Heart right ventricle (tissue), 16 donors: ENCODE measurements at regions not wholly inside any gene's neighbourhood (a gene's known extent, or its start where the extent isn't known, plus 50 kb on each side); places are given as distances from the start of the nearest gene placed in this dataset.

ENCODE experiments used
- ATAC-seq, 8 donors: fragments of 200-7000 bp; cut with Tn5 transposase; one replicate each; pipeline ENCODE4 v1.9.1; 2020; ENCODE audit warnings: mild to moderate bottlenecking in 8 of 8, moderate library complexity in 8 of 8, moderate number of reproducible peaks in 1 of 8
- DNase-seq, 2 donors: peaks; one replicate each; pipeline ENCODE4 v3.0.0-alpha.2; 2020
- H3K27ac ChIP-seq, 10 donors: fragments of 200-600 bp; sonication (generic) in 2 of 10; one replicate each; pipeline versions ENCODE4 v1.5.0 to v1.8.0; 2020 to 2022; ENCODE audit warnings: mild to moderate bottlenecking in 3 of 10
- H3K27me3 ChIP-seq, 7 donors: fragments of 200-600 bp; one replicate each; pipeline ENCODE4 v1.8.0; 2021 to 2022; ENCODE audit warnings: mild to moderate bottlenecking in 2 of 7
- H3K36me3 ChIP-seq, 9 donors: fragments of 200-600 bp; sonication (generic) in 1 of 9; one replicate each; pipeline versions ENCODE4 v1.5.0 to v1.8.0; 2020 to 2022; ENCODE audit warnings: mild to moderate bottlenecking in 2 of 9
- H3K4me1 ChIP-seq, 9 donors: fragments of 200-600 bp; sonication (generic) in 1 of 9; one replicate each; pipeline versions ENCODE4 v1.5.0 to v1.8.0; 2020 to 2022; ENCODE audit warnings: mild to moderate bottlenecking in 4 of 9
- H3K4me3 ChIP-seq, 10 donors: fragments of 200-600 bp; sonication (generic) in 2 of 10; one replicate each; pipeline versions ENCODE4 v1.5.0 to v1.8.0; 2020 to 2022; ENCODE audit warnings: mild to moderate bottlenecking in 7 of 10, moderate library complexity in 2 of 10
- H3K9me3 ChIP-seq, 11 donors: fragments of 200-600 bp in 10 of 11; sonication (generic) in 2 of 11; one replicate each; pipeline versions ENCODE4 v1.5.0 to v1.8.0; 2013 to 2022; ENCODE audit warnings: mild to moderate bottlenecking in 2 of 11, control low read depth in 1 of 11, moderate library complexity in 1 of 11
- WGBS, 2 donors: extraction: QIAGEN DNeasy Blood & Tissue Kit; methylation state at CpG; one replicate each; pipeline ENCODE4 v1.1.7; 2013; ENCODE audit warnings: inconsistent platforms in 1 of 2; 5-methylcytosine and 5-hydroxymethylcytosine counted together
- intact Hi-C, 10 donors: fragments of 100-400 bp; cut with DNase I; formaldehyde crosslinking; loops; one replicate each; pipeline versions ENCODE4 v1.11.1 to v1.14.2; 2022
- TF ChIP-seq, protein P1 (sequence below), 9 donors: fragments of 200-600 bp; sonication (generic) in 2 of 9; IDR thresholded peaks; one replicate each; pipeline versions ENCODE4 v1.5.0 to v1.8.0; 2021 to 2022; ENCODE audit warnings: antibody characterized with exemption in 9 of 9, mild to moderate bottlenecking in 5 of 9, moderate library complexity in 1 of 9
- donor health status: Arrhythmogenic right ventricular cardiomyopathy.
- donor health status: ischemic (EF 13 %, LVEDD 7.1; RV severe dilation, severe dysfunction).
- donor health status: healthy with polysubstance abuse.
- donor health status: DM: no; HTN: yes; CAD: no.
- donor health status: DM: no; HTN: no; CAD: no.
- donor health status: ischemic (EF 25% LVEDD 6.9; RV normal size, moderate dysfunction).
- donor health status: ischemic (EF 25% LVEDD 5.7; RV mildly dilated, moderate dysfunction).
- donor health status: healthy.
- donor health status: DM: yes; HTN: yes; CAD: no.
- donor health status: Ischemic cardiomyopathy.
- donor health status: ischemic (EF 35%, LVEDD 5.7; RV mildly dilated, moderate dysfunction).
- donor health status: nonischemic (EF 11% LVEDD 7.7; RV severe dilation, severe dysfunction).
- donor health status: DM: yes; HTN: yes; CAD: no.
- donor health status: PGD.
- donor health status: ischemic (EF 29% LVEDD 5.4; RV normal size, mild dysfunction).
- donor health status: nonischemic (EF 23%, LVEDD 6.1; RV moderate dilation, normal function).

DNA sequence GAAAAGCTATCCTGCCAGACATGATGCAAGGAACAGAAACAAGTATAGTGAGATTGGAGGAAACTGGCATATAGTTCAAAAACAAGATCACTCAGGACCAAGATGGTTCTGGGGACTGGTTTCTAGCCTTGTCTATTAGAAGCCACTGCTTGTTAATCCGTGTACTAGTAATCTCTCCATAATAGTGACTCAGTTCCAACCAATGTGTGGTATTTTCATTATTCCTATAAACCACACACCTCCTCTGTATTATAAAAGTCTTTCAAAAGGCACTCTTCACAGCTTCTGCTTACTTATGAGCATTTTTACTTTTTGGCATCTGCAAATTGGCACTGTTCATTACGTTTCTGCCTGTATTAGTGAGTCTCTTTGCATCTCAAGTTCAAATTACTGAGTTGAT is 140.3 kb downstream of the SLC6A15 start:
- intact Hi-C loops = no loop called here
- DNase-seq (no peak), ATAC-seq (no peak)
- TF ChIP-seq, protein P1, sequence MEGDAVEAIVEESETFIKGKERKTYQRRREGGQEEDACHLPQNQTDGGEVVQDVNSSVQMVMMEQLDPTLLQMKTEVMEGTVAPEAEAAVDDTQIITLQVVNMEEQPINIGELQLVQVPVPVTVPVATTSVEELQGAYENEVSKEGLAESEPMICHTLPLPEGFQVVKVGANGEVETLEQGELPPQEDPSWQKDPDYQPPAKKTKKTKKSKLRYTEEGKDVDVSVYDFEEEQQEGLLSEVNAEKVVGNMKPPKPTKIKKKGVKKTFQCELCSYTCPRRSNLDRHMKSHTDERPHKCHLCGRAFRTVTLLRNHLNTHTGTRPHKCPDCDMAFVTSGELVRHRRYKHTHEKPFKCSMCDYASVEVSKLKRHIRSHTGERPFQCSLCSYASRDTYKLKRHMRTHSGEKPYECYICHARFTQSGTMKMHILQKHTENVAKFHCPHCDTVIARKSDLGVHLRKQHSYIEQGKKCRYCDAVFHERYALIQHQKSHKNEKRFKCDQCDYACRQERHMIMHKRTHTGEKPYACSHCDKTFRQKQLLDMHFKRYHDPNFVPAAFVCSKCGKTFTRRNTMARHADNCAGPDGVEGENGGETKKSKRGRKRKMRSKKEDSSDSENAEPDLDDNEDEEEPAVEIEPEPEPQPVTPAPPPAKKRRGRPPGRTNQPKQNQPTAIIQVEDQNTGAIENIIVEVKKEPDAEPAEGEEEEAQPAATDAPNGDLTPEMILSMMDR (IDR thresholded peaks at IDR 0.05) = no peak
- Histone ChIP-seq H3K4me1 (no peaks in the 10 kb centered on the region), H3K27ac (no peak overlapping the region), H3K36me3 (no peaks in the 10 kb centered on the region), H3K9me3 (no peaks in the 10 kb centered on the region), H3K4me3 (no peak overlapping the region), H3K27me3 (no peaks in the 10 kb centered on the region)
- WGBS, 2 donors = 49 to 66% methylated on average over 2 of the region's 2 CpGs

DNA sequence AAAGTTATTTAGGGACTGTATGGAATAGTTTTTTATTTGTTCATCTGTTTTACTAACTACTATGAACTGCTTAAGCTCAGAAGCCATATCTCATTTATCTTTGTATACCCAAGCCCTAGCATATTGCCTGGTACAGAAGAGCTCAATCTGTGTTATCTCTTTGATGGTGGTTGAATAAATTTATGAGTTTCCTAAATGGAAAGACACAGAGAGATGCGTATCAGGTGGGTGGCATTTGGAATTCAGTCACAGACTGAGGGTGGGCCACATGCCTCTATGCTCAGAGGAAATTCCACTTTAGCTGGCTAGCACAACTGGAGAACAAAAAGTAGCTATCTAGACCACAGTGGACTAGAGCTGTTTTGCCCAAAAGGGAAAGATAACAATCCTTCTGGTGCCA is 145.5 kb downstream of the SLC6A15 start:
- Histone ChIP-seq H3K9me3 (no peaks in the 10 kb centered on the region), H3K4me3 (no peak overlapping the region), H3K27ac (no peak overlapping the region), H3K4me1 (no peaks in the 10 kb centered on the region), H3K27me3 (no peaks in the 10 kb centered on the region), H3K36me3 (no peaks in the 10 kb centered on the region)
- intact Hi-C loops = no loop called here
- 63 to 89% methylated on average over 1 of the region's 1 CpG for WGBS, 2 donors
- DNase-seq = no peak
- no peak for ATAC-seq
- TF ChIP-seq, protein P1 (IDR thresholded peaks at IDR 0.05) = no peak

DNA sequence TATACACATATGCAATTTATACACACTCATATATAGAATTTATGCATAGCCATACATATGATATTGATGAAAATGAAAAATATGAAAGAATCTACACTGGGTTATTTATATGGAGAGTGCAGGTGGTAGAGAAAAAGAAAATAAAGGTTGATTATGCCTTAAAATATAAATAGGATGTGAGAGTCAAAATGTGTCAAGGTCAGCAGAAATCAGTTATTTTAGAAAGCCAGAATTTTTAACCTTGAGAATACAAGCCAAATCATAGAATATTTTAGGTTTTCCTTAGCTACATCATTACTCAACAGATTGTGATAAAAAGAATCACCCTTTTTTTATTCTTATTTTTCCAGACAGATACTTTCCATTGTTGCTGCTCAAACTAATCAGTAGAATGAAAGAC is 146.2 kb downstream of the SLC6A15 start:
- H3K9me3 ChIP-seq = no peaks in the 10 kb centered on the region
- no peaks in the 10 kb centered on the region for H3K27me3 ChIP-seq
- H3K27ac ChIP-seq = no peak overlapping the region
- H3K4me1 ChIP-seq = no peaks in the 10 kb centered on the region
- DNase-seq (no peak), ATAC-seq (no peak)
- no peaks in the 10 kb centered on the region for H3K36me3 ChIP-seq
- H3K4me3 ChIP-seq = no peak overlapping the region
- intact Hi-C loops = no loop called here
- TF ChIP-seq, protein P1 (IDR thresholded peaks at IDR 0.05) = no peak

DNA sequence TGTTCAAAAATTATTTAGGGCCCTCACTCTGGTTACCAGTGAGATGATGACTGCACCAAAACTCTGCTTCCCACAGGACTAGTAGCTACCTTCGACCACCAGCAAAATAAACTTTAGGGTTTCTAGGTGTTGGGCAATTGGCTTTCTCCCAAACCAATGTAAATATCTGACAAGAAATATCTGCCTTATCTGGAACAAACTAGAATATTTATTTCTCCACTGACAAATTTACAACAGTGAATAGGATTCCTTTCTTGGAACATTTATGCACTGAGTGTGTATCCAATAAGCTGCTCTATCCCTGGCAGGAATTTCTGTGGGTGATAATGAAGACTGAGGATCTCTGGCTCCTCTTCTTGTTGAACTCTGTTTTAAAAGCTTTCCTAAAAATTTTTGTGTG is 148.6 kb downstream of the SLC6A15 start:
- TF ChIP-seq, protein P1 (IDR thresholded peaks at IDR 0.05) = no peak
- no peak for ATAC-seq
- no peaks in the 10 kb centered on the region for H3K9me3 ChIP-seq
- H3K4me1 ChIP-seq = no peaks in the 10 kb centered on the region
- no peaks in the 10 kb centered on the region for H3K27me3 ChIP-seq
- DNase-seq = no peak
- intact Hi-C loops = no loop called here
- H3K27ac ChIP-seq = no peak overlapping the region
- no peak overlapping the region for H3K4me3 ChIP-seq
- no peaks in the 10 kb centered on the region for H3K36me3 ChIP-seq
- 69 to 75% methylated on average over 1 of the region's 1 CpG for WGBS, 2 donors

DNA sequence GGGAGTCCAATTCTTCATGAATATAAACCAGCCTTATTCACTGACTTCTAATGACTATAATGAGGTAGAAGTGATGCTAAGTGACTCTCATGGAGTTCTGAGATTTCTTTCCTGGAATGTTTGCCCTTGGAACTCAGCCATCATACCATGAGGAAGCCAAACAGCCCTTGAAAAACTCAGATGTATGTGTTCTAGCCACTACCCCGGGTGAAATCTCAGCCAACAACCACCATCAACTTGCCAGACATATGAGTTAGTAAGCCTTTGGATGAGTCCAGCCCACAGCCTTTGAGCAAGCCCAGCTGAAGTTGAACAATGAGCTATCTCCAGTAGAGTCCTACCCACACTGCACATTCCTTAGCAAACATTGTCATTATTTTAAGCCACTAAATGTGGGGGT is 149.5 kb downstream of the SLC6A15 start:
- H3K27me3 ChIP-seq = no peaks in the 10 kb centered on the region
- ATAC-seq = no peak
- no peak overlapping the region for H3K27ac ChIP-seq
- H3K9me3 ChIP-seq = no peaks in the 10 kb centered on the region
- no peaks in the 10 kb centered on the region for H3K4me1 ChIP-seq
- H3K4me3 ChIP-seq = no peak overlapping the region
- TF ChIP-seq, protein P1 (IDR thresholded peaks at IDR 0.05) = no peak
- H3K36me3 ChIP-seq = no peaks in the 10 kb centered on the region
- DNase-seq = no peak
- intact Hi-C loops = no loop called here
- WGBS, 2 donors = 28 to 30% methylated on average over 1 of the region's 1 CpG
